Skeletal muscle satellite cell (primary cell): ENCODE measurements at regions not wholly inside any gene's neighbourhood (a gene's known extent, or its start where the extent isn't known, plus 50 kb on each side); places are given as distances from the start of the nearest gene placed in this dataset.

Experiments used
- H3K27me3 ChIP-seq: 2 replicates; pipeline ENCODE4 v1.7.0; 2013; ENCODE audit warnings: low read length; ENCODE audit not compliant: control insufficient read depth, insufficient read depth
- H3K36me3 ChIP-seq: 2 replicates; pipeline ENCODE4 v1.7.0; 2013; ENCODE audit warnings: mild to moderate bottlenecking, control low read depth, low read length; ENCODE audit not compliant: insufficient read depth
- H3K4me1 ChIP-seq: 2 replicates; pipeline ENCODE4 v1.7.0; 2013; ENCODE audit warnings: low read length; ENCODE audit not compliant: control insufficient read depth, insufficient read depth
- H3K4me2 ChIP-seq: 2 replicates; pipeline ENCODE4 v1.7.0; 2013; ENCODE audit warnings: mild to moderate bottlenecking, low read length
- H3K4me3 ChIP-seq: 2 replicates; pipeline ENCODE4 v1.7.0; 2013; ENCODE audit warnings: low read length
- H3K9ac ChIP-seq: 2 replicates; pipeline ENCODE4 v1.7.0; 2013; ENCODE audit warnings: mild to moderate bottlenecking, low read depth, low read length, moderate library complexity
- H3K9me3 ChIP-seq: replicated peaks from 2 replicates; pipeline ENCODE4 v1.7.0; 2013; ENCODE audit warnings: mild to moderate bottlenecking, control low read depth, low read length

GRCh38 chr7:63927261-63927660, 71.4 kb upstream of the ZNF722 start:
- H3K27me3 ChIP-seq = no peaks in the 10 kb centered on the region
- no peaks in the 10 kb centered on the region for H3K4me1 ChIP-seq
- peaks cover 15% of the 10 kb centered on the region for H3K9me3 ChIP-seq
- no peaks in the 10 kb centered on the region for H3K36me3 ChIP-seq
- no peak overlapping the region for H3K4me2 ChIP-seq
- no peak overlapping the region for H3K9ac ChIP-seq
- H3K4me3 ChIP-seq = no peak overlapping the region

- H3K9me3 ChIP-seq = peaks cover 10% of the 10 kb centered on the region
- no peaks in the 10 kb centered on the region for H3K36me3 ChIP-seq
- no peaks in the 10 kb centered on the region for H3K4me1 ChIP-seq
- H3K4me2 ChIP-seq = no peak overlapping the region
- no peak overlapping the region for H3K4me3 ChIP-seq
- H3K9ac ChIP-seq = no peak overlapping the region
- no peaks in the 10 kb centered on the region for H3K27me3 ChIP-seq
Observed at GRCh38 chr7:63931057-63931600, 67.5 kb upstream of the ZNF722 start.

GRCh38 chr7:63931985-63932577, 66.6 kb upstream of the ZNF722 start:
- H3K9ac ChIP-seq = no peak overlapping the region
- no peaks in the 10 kb centered on the region for H3K36me3 ChIP-seq
- peaks cover 9% of the 10 kb centered on the region for H3K9me3 ChIP-seq
- no peaks in the 10 kb centered on the region for H3K4me1 ChIP-seq
- H3K27me3 ChIP-seq = no peaks in the 10 kb centered on the region
- H3K4me3 ChIP-seq = no peak overlapping the region
- no peak overlapping the region for H3K4me2 ChIP-seq
